Neural cell (in vitro differentiated cells): ENCODE measurements at regions not wholly inside any gene's neighbourhood (a gene's known extent, or its start where the extent isn't known, plus 50 kb on each side); places are given as distances from the start of the nearest gene placed in this dataset.

Experiments used
- CTCF ChIP-seq: fragments of 450-650 bp; IDR thresholded peaks from 2 replicates; pipeline ENCODE4 v1.5.1; 2014; ENCODE audit warnings: antibody characterized with exemption, mild to moderate bottlenecking, moderate library complexity; ENCODE audit not compliant: poor library complexity, severe bottlenecking
- EP300 ChIP-seq: fragments of 450-650 bp; conservative IDR thresholded peaks from 2 replicates; pipeline ENCODE4 v1.6.1; 2014; ENCODE audit warnings: antibody characterized with exemption, mild to moderate bottlenecking, moderate library complexity; ENCODE audit not compliant: poor library complexity, severe bottlenecking
- EZH2 ChIP-seq: fragments of 200-600, 300-800 bp; shearing (Covaris generic), sonication (generic); IDR thresholded peaks from 2 replicates; pipeline ENCODE4 v1.6.1; 2014; ENCODE audit warnings: antibody characterized with exemption, low read length, borderline replicate concordance, mild to moderate bottlenecking; ENCODE audit not compliant: insufficient read depth, poor library complexity, severe bottlenecking
- POLR2AphosphoS5 ChIP-seq: IDR thresholded peaks from 2 replicates; pipeline ENCODE4 v1.6.1; 2012
- REST ChIP-seq: IDR thresholded peaks from 2 replicates; pipeline ENCODE4 v1.6.1; 2012; ENCODE audit warnings: borderline replicate concordance
- TAF1 ChIP-seq: IDR thresholded peaks from 2 replicates; pipeline ENCODE4 v1.6.1; 2012; ENCODE audit warnings: low read depth

- TF ChIP-seq CTCF (no peak), EP300 (no peak), EZH2 (no peak), POLR2AphosphoS5 (no peak), REST (no peak), TAF1 (no peak)
These were observed 151.3 kb upstream of the KCNIP4 start for GRCh38 chr4:22099896-22100295.
